A673 (cell line): ENCODE measurements at regions not wholly inside any gene's neighbourhood (a gene's known extent, or its start where the extent isn't known, plus 50 kb on each side); places are given as distances from the start of the nearest gene placed in this dataset.

Experiments used
- BruUV-seq: library from RNA; stranded (reverse); fragments of 400-500 nt; replicated peaks from 2 replicates; lab custom pipeline; 2021; lab: Mats Ljungman, UMichigan
- CTCF ChIA-PET: fragments of 300-600 bp; sonication (Branson Sonifier 250); formaldehyde crosslinking; loops from one replicate; lab custom pipeline; 2022; ENCODE audit warnings: antibody characterized with exemption; lab: Charles Lee
- POLR2A ChIA-PET: fragments of 300-600 bp; sonication (Branson Sonifier 250); formaldehyde crosslinking; loops from one replicate; lab custom pipeline; 2022; ENCODE audit warnings: antibody characterized with exemption; ENCODE audit not compliant: low non-redundant PET; lab: Charles Lee
- DNase-seq: peaks from one replicate; pipeline ENCODE4 v3.0.0-alpha.2; 2015; ENCODE audit warnings: low spot score
- H3K27ac ChIP-seq: fragments of 200-600 bp; sonication (generic); 2 replicates; pipeline ENCODE4 v1.5.1; 2016; ENCODE audit warnings: mixed run types, low read depth, mild to moderate bottlenecking, mixed read lengths, antibody characterized with exemption, low read length; ENCODE audit not compliant: poor library complexity, severe bottlenecking
- H3K27me3 ChIP-seq: fragments of 200-600 bp; sonication (generic); replicated peaks from 2 replicates; pipeline ENCODE4 v1.6.1; 2017; ENCODE audit warnings: mixed run types, low read depth, mild to moderate bottlenecking, mixed read lengths, antibody characterized with exemption, low read length; ENCODE audit not compliant: insufficient read depth, poor library complexity
- H3K36me3 ChIP-seq: fragments of 200-600 bp; sonication (generic); 2 replicates; pipeline ENCODE4 v1.6.1; 2016; ENCODE audit warnings: mixed run types, mild to moderate bottlenecking, mixed read lengths, antibody characterized with exemption, low read length; ENCODE audit not compliant: insufficient read depth, poor library complexity, severe bottlenecking
- H3K4me1 ChIP-seq: fragments of 200-600 bp; sonication (generic); 2 replicates; pipeline ENCODE4 v1.6.1; 2017; ENCODE audit warnings: mixed run types, mild to moderate bottlenecking, mixed read lengths, antibody characterized with exemption, low read length; ENCODE audit not compliant: insufficient read depth, poor library complexity, severe bottlenecking
- H3K4me3 ChIP-seq: fragments of 200-600 bp; sonication (generic); 2 replicates; pipeline ENCODE4 v1.5.1; 2016; ENCODE audit warnings: low read depth, mixed run types, mild to moderate bottlenecking, mixed read lengths, low read length; ENCODE audit not compliant: poor library complexity, severe bottlenecking
- H3K9me3 ChIP-seq: fragments of 200-600 bp; sonication (generic); 2 replicates; pipeline ENCODE4 v1.6.1; 2016; ENCODE audit warnings: mixed run types, low read depth, mild to moderate bottlenecking, mixed read lengths, antibody characterized with exemption, low read length; ENCODE audit not compliant: poor library complexity, severe bottlenecking
- CTCF ChIP-seq: fragments of 300-800, 200-600 bp; sonication (generic); conservative IDR thresholded peaks from 2 replicates; pipeline ENCODE4 v1.5.1; 2017; ENCODE audit warnings: low read depth, mild to moderate bottlenecking, antibody characterized with exemption, low read length, moderate library complexity, mixed read lengths
- EZH2 ChIP-seq: fragments of 200-600 bp; sonication (generic); IDR thresholded peaks from 2 replicates; pipeline ENCODE4 v1.6.1; 2017; ENCODE audit warnings: borderline replicate concordance, low read depth, mild to moderate bottlenecking, mixed read lengths, antibody characterized with exemption, low read length; ENCODE audit not compliant: poor library complexity, severe bottlenecking
- intact Hi-C: fragments of 100-400 bp; cut with micrococcal nuclease; formaldehyde crosslinking; loops from one replicate; pipeline ENCODE4 v1.10.0; 2022; ENCODE audit not compliant: unreplicated experiment

GRCh38 chr5:52706775-52707174 lies 80.9 kb upstream of the ITGA1 start:
- intact Hi-C loops = no loop called here
- H3K27ac ChIP-seq = no peak overlapping the region
- BruUV-seq = no TSS peak
- no peaks in the 10 kb centered on the region for H3K9me3 ChIP-seq
- TF ChIP-seq CTCF (no peak), EZH2 (no peak)
- ChIA-PET POLR2A (no interaction called here), CTCF (no interaction called here)
- peaks cover 6% of the 10 kb centered on the region for H3K4me1 ChIP-seq
- H3K4me3 ChIP-seq = no peak overlapping the region
- DNase-seq = no peak
- no peaks in the 10 kb centered on the region for H3K36me3 ChIP-seq
- H3K27me3 ChIP-seq = no peaks in the 10 kb centered on the region

- H3K4me1 ChIP-seq = peaks cover 2% of the 10 kb centered on the region
- BruUV-seq = no TSS peak
- H3K4me3 ChIP-seq = no peak overlapping the region
- H3K27me3 ChIP-seq = no peaks in the 10 kb centered on the region
- H3K36me3 ChIP-seq = no peaks in the 10 kb centered on the region
- TF ChIP-seq EZH2 = no peak
- no peak for TF ChIP-seq CTCF
- H3K9me3 ChIP-seq = no peaks in the 10 kb centered on the region
- intact Hi-C loops = no loop called here
- H3K27ac ChIP-seq = no peak overlapping the region
- DNase-seq = no peak
- POLR2A ChIA-PET = no interaction called here
- CTCF ChIA-PET = no interaction called here
These were observed 80.1 kb upstream of the ITGA1 start for GRCh38 chr5:52707616-52708015.

GRCh38 chr5:52708463-52708862 lies 79.3 kb upstream of the ITGA1 start:
- no peak overlapping the region for H3K27ac ChIP-seq
- intact Hi-C loops = no loop called here
- no TSS peak for BruUV-seq
- POLR2A ChIA-PET = no interaction called here
- DNase-seq = no peak
- TF ChIP-seq EZH2 (no peak), CTCF (no peak)
- H3K36me3 ChIP-seq = no peaks in the 10 kb centered on the region
- no peak overlapping the region for H3K4me3 ChIP-seq
- H3K9me3 ChIP-seq = no peaks in the 10 kb centered on the region
- CTCF ChIA-PET = no interaction called here
- H3K27me3 ChIP-seq = no peaks in the 10 kb centered on the region
- H3K4me1 ChIP-seq = no peaks in the 10 kb centered on the region
